ENCODE measurements at regions not wholly inside any gene's neighbourhood (a gene's known extent, or its start where the extent isn't known, plus 50 kb on each side); places are given as distances from the start of the nearest gene placed in this dataset.

GRCh38 chr15:94098921-94099573 lies 132.3 kb upstream of the MCTP2 start:
- FAIRE-seq (no peak), DNase-seq (ENCODE audit: insufficient read length) (no peak)
- no peak for TF ChIP-seq POLR2A (IDR thresholded peaks at IDR 0.05; ENCODE audit: low read depth, low read length)
- TF ChIP-seq TAF1 (IDR thresholded peaks at IDR 0.05; ENCODE audit: borderline replicate concordance, low read depth, low read length) = no peak

- FAIRE-seq = no peak
- TF ChIP-seq POLR2AphosphoS5 (IDR thresholded peaks at IDR 0.05; ENCODE audit: low read depth, low read length) (no peak), POLR2A (IDR thresholded peaks at IDR 0.05; ENCODE audit: low read depth, low read length) (no peak), TAF1 (IDR thresholded peaks at IDR 0.05; ENCODE audit: borderline replicate concordance, low read depth, low read length) (no peak)
- no peak for DNase-seq (ENCODE audit: insufficient read length)
Observed at GRCh38 chr15:94097552-94097951, 133.8 kb upstream of the MCTP2 start.

DNA sequence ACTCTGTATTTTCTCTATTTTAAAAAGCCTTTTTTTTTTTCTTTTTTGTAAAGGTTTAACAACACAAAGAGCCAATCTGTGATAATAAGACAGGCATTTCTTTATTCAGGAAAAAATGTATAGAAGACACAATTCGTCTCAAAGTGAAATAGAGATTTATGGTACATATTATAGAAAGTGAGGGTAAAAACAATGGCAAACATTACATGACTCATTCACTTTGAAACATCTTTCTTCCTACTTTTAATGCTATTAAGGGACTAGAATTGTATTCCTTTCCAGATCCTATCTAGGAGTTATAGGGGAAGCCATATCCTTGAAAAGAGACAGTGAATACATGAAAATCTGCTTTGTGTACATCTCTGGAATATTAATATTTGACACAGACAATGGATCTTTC lies 137.1 kb upstream of the MCTP2 start:
- FAIRE-seq (no peak), DNase-seq (ENCODE audit: insufficient read length) (no peak)
- TF ChIP-seq POLR2A (IDR thresholded peaks at IDR 0.05; ENCODE audit: low read depth, low read length) = no peak
- no peak for TF ChIP-seq TAF1 (IDR thresholded peaks at IDR 0.05; ENCODE audit: borderline replicate concordance, low read depth, low read length)
- TF ChIP-seq POLR2AphosphoS5 (IDR thresholded peaks at IDR 0.05; ENCODE audit: low read depth, low read length) = no peak

GRCh38 chr15:94086341-94086740 lies 145.0 kb upstream of the MCTP2 start:
- no peak for TF ChIP-seq TAF1 (IDR thresholded peaks at IDR 0.05; ENCODE audit: borderline replicate concordance, low read depth, low read length)
- TF ChIP-seq POLR2A (IDR thresholded peaks at IDR 0.05; ENCODE audit: low read depth, low read length) = no peak
- no peak for TF ChIP-seq POLR2AphosphoS5 (IDR thresholded peaks at IDR 0.05; ENCODE audit: low read depth, low read length)
- no peak for DNase-seq (ENCODE audit: insufficient read length)
- FAIRE-seq = no peak

GRCh38 chr15:94083467-94084052 lies 147.8 kb upstream of the MCTP2 start:
- TF ChIP-seq POLR2AphosphoS5 (IDR thresholded peaks at IDR 0.05; ENCODE audit: low read depth, low read length) (no peak), POLR2A (IDR thresholded peaks at IDR 0.05; ENCODE audit: low read depth, low read length) (no peak), TAF1 (IDR thresholded peaks at IDR 0.05; ENCODE audit: borderline replicate concordance, low read depth, low read length) (no peak)
- DNase-seq (ENCODE audit: insufficient read length) = no peak

GRCh38 chr15:94081829-94082228 lies 149.5 kb upstream of the MCTP2 start:
- FAIRE-seq (no peak), DNase-seq (ENCODE audit: insufficient read length) (no peak)
- TF ChIP-seq POLR2A (IDR thresholded peaks at IDR 0.05; ENCODE audit: low read depth, low read length) = no peak

More at GRCh38 chr15:94083467-94084052, 147.8 kb upstream of the MCTP2 start:
- FAIRE-seq = no peak

- FAIRE-seq = no peak
Observed at GRCh38 chr15:94080989-94081605, 150.3 kb upstream of the MCTP2 start.

DNA sequence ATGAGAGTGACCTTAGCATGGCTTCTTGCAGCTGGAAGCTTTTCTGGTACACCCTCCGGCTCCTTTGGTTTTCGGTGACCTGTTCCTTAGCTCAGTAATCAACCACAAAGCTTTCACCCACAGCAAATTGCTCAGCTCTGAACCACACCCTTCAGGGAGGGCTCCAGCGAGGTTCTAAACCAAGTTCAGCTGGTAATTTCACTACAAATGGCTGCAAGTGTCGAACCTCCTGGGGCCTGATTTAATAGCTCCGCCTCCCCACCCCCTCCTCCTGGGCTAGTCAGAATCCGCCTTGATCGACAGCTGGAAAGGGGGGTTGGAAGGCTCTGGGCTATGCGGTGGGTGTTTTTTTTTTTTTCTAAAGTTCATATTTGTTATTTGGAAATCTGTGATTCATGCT lies 150.9 kb upstream of the MCTP2 start:
- DNase-seq (ENCODE audit: insufficient read length) (no peak), FAIRE-seq (no peak)
- TF ChIP-seq TAF1 (IDR thresholded peaks at IDR 0.05; ENCODE audit: borderline replicate concordance, low read depth, low read length) = no peak
- TF ChIP-seq POLR2AphosphoS5 (IDR thresholded peaks at IDR 0.05; ENCODE audit: low read depth, low read length) = no peak
- TF ChIP-seq POLR2A (IDR thresholded peaks at IDR 0.05; ENCODE audit: low read depth, low read length) = no peak

More at GRCh38 chr15:94080989-94081605, 150.3 kb upstream of the MCTP2 start:
- no peak for DNase-seq (ENCODE audit: insufficient read length)
- no peak for TF ChIP-seq POLR2AphosphoS5 (IDR thresholded peaks at IDR 0.05; ENCODE audit: low read depth, low read length)
- TF ChIP-seq POLR2A (IDR thresholded peaks at IDR 0.05; ENCODE audit: low read depth, low read length) = no peak
- no peak for TF ChIP-seq TAF1 (IDR thresholded peaks at IDR 0.05; ENCODE audit: borderline replicate concordance, low read depth, low read length)

GRCh38 chr15:94079968-94080367 lies 151.4 kb upstream of the MCTP2 start:
- no peak for DNase-seq (ENCODE audit: insufficient read length)
- FAIRE-seq = no peak
- TF ChIP-seq POLR2A (IDR thresholded peaks at IDR 0.05; ENCODE audit: low read depth, low read length) (no peak), POLR2AphosphoS5 (IDR thresholded peaks at IDR 0.05; ENCODE audit: low read depth, low read length) (no peak), TAF1 (IDR thresholded peaks at IDR 0.05; ENCODE audit: borderline replicate concordance, low read depth, low read length) (no peak)

DNA sequence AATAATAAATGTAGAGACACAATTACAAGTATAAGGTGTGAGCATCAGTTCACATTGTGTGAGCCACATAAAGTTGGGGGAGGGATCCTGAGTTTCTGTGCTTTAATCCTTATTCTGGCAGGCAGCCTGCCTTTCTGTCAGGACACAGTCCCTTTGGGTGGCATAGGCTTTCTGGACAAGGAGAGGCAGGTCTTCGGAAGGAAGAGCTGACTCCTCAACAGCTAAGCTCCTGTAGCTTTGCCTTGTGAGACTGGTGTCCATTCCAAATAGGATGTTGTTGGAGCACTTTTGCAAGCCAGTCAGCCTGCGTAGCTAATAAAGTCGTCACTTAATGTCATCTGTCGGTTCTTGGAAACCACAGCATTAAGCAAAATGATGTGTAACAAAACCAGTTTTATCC lies 151.9 kb upstream of the MCTP2 start:
- no peak for DNase-seq (ENCODE audit: insufficient read length)
- FAIRE-seq = no peak
- TF ChIP-seq POLR2AphosphoS5 (IDR thresholded peaks at IDR 0.05; ENCODE audit: low read depth, low read length) (no peak), POLR2A (IDR thresholded peaks at IDR 0.05; ENCODE audit: low read depth, low read length) (no peak), TAF1 (IDR thresholded peaks at IDR 0.05; ENCODE audit: borderline replicate concordance, low read depth, low read length) (no peak)

DNA sequence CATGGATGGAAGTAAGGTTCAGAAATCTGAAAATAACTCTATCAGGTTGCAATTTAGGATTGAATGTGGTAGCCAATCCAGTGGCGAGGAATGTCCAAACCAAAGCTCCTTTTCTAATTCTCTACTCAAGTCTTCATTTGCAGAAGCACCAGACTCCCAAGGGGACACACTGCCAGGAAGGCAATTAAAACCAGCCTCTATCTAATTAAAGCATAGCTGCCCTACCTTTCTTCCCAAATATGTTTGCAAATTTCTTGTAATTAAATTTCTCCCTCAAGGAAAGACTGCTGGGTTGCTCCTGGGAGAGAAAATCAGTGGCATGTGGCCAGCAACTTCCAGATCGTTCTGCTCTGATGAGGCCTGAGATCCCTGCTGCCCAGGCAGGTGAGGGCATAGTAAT lies 153.4 kb upstream of the MCTP2 start:
- no peak for DNase-seq (ENCODE audit: insufficient read length)
- no peak for TF ChIP-seq POLR2AphosphoS5 (IDR thresholded peaks at IDR 0.05; ENCODE audit: low read depth, low read length)
- no peak for TF ChIP-seq TAF1 (IDR thresholded peaks at IDR 0.05; ENCODE audit: borderline replicate concordance, low read depth, low read length)
- no peak for TF ChIP-seq POLR2A (IDR thresholded peaks at IDR 0.05; ENCODE audit: low read depth, low read length)
- no peak for FAIRE-seq

DNA sequence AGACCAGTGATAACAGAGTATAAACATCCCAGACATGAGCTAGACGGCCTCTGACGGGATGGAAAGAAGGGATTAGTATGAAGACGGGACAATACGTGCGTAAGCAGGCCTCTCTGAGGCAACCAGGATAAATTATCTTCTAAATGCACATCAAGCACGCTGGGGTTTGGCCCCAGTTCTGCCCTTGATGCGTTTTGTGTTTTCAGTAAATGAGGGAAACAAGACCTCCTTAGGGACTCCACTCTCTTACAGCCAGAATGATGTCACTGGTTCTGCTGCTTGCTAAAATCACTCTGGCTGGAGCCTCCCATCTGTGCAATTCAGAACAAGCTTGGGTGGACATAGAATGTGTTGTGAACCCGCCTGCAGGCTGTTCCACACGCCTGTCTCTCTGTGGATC lies 156.0 kb upstream of the MCTP2 start:
- TF ChIP-seq POLR2AphosphoS5 (IDR thresholded peaks at IDR 0.05; ENCODE audit: low read depth, low read length) (no peak), POLR2A (IDR thresholded peaks at IDR 0.05; ENCODE audit: low read depth, low read length) (no peak), TAF1 (IDR thresholded peaks at IDR 0.05; ENCODE audit: borderline replicate concordance, low read depth, low read length) (no peak)
- FAIRE-seq (no peak), DNase-seq (ENCODE audit: insufficient read length) (no peak)
